Uterus (tissue), 2 donors: ENCODE measurements at regions not wholly inside any gene's neighbourhood (a gene's known extent, or its start where the extent isn't known, plus 50 kb on each side); places are given as distances from the start of the nearest gene placed in this dataset.

Source experiments
- POLR2A ChIP-seq, 2 donors: fragments of 450-650 bp; IDR thresholded peaks; one replicate each; pipeline ENCODE4 v1.6.1; 2016; ENCODE audit warnings: antibody characterized with exemption in 2 of 2, mild to moderate bottlenecking in 1 of 2, moderate library complexity in 1 of 2
- TF ChIP-seq, protein P1 (sequence below), 4 experiments: fragments of 200-600 bp in 2 of 4; fragments of 450-650 bp in 2 of 4; sonication (generic) in 2 of 4; IDR thresholded peaks; one replicate each; pipeline ENCODE4 v1.5.1; 2016 to 2019; ENCODE audit warnings: antibody characterized with exemption in 4 of 4, mild to moderate bottlenecking in 2 of 4, moderate library complexity in 1 of 4

- TF ChIP-seq, protein P1, sequence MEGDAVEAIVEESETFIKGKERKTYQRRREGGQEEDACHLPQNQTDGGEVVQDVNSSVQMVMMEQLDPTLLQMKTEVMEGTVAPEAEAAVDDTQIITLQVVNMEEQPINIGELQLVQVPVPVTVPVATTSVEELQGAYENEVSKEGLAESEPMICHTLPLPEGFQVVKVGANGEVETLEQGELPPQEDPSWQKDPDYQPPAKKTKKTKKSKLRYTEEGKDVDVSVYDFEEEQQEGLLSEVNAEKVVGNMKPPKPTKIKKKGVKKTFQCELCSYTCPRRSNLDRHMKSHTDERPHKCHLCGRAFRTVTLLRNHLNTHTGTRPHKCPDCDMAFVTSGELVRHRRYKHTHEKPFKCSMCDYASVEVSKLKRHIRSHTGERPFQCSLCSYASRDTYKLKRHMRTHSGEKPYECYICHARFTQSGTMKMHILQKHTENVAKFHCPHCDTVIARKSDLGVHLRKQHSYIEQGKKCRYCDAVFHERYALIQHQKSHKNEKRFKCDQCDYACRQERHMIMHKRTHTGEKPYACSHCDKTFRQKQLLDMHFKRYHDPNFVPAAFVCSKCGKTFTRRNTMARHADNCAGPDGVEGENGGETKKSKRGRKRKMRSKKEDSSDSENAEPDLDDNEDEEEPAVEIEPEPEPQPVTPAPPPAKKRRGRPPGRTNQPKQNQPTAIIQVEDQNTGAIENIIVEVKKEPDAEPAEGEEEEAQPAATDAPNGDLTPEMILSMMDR (IDR thresholded peaks at IDR 0.05): no peak
- no peak for TF ChIP-seq POLR2A (IDR thresholded peaks at IDR 0.05)
Observed at GRCh38 chrX:10393899-10394298, 226.5 kb downstream of the MID1 start.
